Breast epithelium (tissue), 3 donors: ENCODE measurements at regions not wholly inside any gene's neighbourhood (a gene's known extent, or its start where the extent isn't known, plus 50 kb on each side); places are given as distances from the start of the nearest gene placed in this dataset.

ENCODE experiments used
- CTCF ChIP-seq, 3 donors: fragments of 450-650 bp; IDR thresholded peaks; one replicate each; pipeline ENCODE4 v1.5.1; 2016 to 2017; ENCODE audit warnings: antibody characterized with exemption in 3 of 3, mild to moderate bottlenecking in 3 of 3, moderate library complexity in 3 of 3
- POLR2A ChIP-seq: fragments of 450-650 bp; IDR thresholded peaks from one replicate; pipeline ENCODE4 v1.6.1; 2016; ENCODE audit warnings: antibody characterized with exemption, mild to moderate bottlenecking, moderate library complexity
- POLR2AphosphoS5 ChIP-seq, 3 donors: sonication (generic); formaldehyde crosslinking; IDR thresholded peaks; one replicate each; pipeline ENCODE4 v1.6.1; 2017; ENCODE audit warnings: antibody characterized with exemption in 3 of 3

- no peak for TF ChIP-seq CTCF (IDR thresholded peaks at IDR 0.05)
- no peak for TF ChIP-seq POLR2AphosphoS5 (IDR thresholded peaks at IDR 0.05)
- no peak for TF ChIP-seq POLR2A
Observed at GRCh38 chr12:84637926-84638325, 274.7 kb downstream of the SLC6A15 start.
